HG03342 (cell line): ENCODE measurements at regions not wholly inside any gene's neighbourhood (a gene's known extent, or its start where the extent isn't known, plus 50 kb on each side); places are given as distances from the start of the nearest gene placed in this dataset.

ENCODE experiments used
- ATAC-seq: cut with Tn5 transposase; IDR thresholded peaks from one replicate; pipeline ENCODE4 v1.9.1; 2021; ENCODE audit warnings: mild to moderate bottlenecking, moderate library complexity; ENCODE audit not compliant: unreplicated experiment

DNA sequence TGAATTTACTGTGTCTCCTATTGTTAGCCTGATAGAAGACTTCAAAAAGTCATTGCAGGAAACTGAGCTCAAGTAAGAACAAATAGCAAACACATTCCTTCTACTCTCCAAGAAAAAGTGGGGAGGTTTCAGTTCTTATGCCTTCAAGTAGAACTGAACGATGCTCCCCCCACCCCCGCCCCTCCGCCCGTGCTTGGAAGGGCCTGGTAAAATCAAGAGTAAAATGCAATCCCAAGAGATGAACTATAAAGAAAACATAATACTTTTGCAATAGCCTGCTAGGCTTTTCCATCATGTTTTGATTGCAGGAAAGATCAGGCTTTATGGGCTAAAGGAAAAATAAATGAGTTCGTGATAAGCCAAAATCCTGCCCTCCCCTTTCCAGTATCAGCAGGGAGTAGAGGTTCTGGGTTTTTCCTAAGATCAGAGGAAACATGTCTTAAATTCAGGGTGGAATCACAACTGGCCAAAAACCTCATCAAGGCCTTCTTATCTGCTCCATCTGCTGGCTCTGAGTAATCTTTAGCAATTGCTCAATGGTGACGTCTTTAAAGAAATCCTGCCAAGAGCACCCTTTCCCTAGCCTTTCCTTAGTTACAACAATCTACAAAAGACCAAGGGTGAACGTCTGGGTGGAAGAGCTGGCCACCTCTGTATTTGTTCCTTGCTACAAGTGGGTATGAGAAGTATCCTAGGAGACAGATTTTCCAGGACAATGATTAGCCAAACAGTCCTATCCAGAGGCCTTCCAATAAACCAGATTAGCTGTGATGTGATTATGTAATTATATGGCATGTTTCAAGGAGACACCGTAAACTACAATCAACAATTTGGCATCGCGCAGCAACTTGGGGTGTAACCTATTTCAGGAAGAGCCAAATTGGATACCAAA, 66.3 kb upstream of the FAM9C start:
- no peak for ATAC-seq

DNA sequence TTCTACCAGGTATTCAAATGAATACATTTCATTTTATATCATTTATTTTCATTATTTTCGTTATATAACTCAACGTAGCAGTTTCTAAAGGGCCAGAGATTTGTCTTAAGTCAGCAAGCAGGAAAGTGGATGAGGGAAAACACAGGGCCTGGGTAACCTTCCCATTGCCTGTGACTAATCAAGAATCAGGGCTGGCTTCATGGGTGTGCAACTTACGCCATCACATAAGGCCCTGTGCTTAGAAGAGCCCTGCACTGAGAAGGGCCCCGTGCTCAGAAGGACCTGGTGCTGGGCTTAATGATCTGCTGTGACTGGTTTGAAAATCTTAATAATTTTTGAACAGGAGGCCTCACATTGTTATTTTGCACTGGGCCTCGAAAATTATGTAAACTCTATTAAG, 65.4 kb upstream of the FAM9C start:
- ATAC-seq, result no peak

DNA sequence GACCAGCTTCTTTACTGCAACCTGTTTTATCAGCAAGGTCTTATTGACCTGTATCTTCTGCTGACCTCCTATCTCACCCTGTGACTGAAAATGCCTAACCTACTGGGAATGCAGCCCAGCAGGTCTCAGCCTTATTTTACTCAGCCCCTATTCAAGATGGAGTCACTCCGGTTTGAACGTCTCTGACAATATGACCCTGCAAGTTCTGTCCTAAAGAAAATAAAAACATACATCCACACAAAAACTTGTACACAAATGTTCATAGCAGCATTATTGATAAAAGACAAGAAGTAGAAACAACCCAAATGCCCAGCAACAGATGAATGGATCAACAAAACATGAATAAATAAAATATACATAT, 59.5 kb upstream of the FAM9C start:
- ATAC-seq, result no peak

DNA sequence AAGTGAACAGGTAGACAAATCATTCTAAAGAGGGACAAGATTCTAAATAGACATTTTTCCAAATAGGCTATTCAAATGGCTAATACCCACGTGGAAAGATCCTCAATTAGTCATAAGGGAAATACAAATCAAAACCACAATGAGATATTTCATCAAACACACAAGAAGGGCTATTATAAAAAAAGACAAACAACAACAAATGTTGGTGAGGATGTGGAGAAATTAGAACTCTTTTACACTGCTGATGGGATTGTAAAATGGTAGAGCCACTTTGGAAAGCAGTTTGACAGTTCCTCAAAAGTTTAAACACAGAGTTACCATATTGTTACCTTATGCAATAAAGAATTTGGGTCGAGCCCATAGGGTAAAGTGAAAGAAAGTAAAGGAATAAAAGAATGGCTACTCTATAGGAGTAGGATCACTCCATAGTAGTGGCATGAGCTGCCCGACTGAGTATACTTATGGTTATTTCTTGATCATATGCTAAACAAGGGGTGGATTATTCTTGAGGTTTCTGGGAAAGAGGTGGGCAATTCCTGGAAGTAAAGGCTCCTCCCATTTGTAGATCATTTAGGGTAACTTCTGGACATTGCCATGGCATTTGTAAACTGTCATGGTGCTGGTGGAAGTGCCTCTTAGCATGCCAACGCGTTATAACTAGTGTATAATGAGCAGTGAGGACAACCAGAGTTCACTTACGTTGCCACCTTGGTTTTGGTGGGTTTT, 58.9 kb upstream of the FAM9C start:
- ATAC-seq, result no peak

DNA sequence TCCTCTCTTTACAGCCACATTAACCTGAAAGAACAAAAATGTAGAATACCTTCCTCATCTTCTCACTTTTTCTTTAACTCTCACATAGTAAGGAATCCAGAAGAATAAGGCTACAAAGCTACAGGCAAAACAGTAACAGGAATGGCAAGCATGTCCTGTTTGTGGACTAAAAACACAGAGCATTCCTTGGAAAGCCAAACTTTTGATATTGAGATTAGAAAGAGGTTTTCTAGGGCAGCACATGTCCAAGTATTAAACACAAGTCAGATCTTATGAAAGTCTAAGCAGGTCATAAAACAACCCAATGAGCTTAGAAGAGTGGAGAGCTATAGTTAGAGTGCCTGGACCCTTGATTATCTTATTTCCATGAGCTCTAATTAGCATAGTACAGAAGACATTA, 58.2 kb upstream of the FAM9C start:
- ATAC-seq, result no peak

DNA sequence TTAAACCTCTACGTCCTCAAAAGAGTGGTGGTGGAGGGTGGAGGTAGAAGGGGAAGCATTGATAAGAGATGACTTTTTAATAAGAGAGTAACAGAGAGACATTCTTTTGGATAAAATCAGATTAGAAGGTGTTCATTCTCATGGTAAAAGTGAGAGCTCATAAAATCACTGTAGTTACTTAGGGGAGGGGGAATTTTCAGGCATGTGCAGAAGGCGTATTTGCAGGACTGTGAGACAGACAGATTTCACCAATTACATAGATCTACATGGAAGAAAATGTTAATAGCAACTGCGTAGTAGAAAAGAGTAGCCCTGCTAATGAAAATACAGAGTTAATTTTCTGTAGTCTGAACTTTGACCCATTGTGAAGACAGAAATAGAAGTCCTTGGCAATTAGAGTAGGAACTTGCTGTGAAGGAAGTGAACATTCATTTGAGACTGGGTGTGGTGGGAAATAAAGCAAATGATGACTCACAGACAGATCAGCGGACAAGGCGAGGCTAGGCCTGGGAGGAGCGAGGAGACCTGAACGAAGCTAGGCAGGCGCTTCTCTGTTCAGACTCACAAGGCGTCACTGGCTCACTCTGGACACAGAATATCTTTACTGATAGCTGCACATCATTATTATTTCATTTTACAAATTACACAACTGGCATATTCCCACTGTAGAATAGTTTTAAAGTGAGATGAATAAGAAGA, 57.2 kb upstream of the FAM9C start:
- no peak for ATAC-seq

DNA sequence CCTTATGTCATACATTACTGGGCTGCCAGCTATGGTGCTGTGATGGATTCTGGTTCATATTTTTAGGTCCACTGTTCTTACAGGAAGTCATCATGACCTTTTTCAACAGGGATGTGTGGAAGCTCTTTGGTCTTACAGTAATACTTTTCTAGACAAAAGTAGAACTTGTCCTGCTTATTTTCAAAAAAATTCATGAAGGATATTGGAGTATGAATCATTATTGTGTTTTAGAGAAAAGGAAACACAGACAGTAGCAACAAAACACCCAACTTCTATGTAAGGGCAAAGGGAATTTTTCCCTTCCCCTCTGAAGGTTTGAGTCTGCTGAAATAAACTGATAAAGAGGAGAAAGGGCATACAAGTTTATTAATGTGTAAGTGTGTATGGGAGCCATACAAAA, 54.7 kb upstream of the FAM9C start:
- ATAC-seq, result no peak

DNA sequence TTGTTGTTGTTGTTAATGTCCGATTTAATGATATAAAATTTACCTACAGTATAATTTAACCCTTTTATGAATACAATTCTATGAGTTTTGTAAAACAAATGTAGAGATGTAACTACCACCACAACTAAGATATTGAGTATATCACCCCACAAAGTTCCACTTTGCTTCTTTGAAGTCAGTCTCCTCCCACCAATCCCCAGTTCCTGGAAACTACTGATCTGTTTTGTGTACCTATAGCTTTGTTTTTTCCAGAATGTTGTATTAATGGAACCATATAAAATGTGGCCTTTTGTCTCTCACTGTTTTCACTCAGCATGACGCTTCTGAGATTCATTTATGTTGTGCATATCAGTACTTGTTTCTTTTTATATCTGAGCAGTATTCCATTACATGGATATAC, 52.3 kb upstream of the FAM9C start:
- ATAC-seq, result no peak

DNA sequence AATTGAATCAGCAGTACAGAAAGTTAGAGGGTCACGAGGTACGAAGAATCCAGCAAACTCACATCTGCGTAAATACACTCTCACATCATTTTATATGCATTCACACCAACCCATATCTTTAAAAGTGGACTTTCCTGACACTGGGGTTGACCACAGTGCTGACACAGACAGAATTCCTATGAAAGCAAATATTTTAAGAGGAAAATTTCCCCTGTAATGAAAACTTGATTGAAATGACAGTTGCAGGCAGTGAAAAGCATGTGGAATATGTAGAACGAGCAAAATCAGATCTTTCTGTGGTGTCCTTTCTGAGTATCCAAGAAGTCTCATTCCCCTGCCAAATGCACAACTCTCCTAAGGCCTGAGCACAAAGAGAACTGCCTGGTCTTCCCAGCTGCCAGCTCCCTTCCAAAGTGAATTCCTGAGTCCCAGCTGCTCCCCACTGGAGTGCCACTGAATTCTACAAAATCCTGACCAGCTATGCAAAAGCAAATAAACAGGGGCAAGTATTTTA, 50.5 kb upstream of the FAM9C start:
- ATAC-seq, result no peak

DNA sequence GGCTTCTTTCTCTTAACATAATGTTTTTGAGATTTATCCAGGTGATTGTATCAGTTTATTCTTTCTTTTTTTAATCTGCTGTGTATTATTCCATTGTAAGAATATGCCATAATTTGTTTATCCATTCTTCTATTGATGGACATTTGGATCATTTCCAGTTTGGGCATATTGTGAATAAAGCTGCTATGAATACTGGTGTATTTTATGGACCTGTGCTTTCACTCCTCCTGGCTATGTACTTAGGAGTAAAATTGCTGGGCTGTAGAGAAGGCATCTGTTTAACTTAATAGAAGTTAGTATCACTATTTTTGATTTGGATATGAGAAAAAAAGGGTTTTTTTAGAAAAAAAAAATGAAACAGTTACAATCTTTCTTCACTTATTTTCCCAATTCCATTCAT, 50.0 kb upstream of the FAM9C start:
- ATAC-seq, result no peak
